ENCODE measurements at regions not wholly inside any gene's neighbourhood (a gene's known extent, or its start where the extent isn't known, plus 50 kb on each side); places are given as distances from the start of the nearest gene placed in this dataset.

GRCh38 chr15:98202256-98202655, 241.8 kb downstream of the ARRDC4 start:
- no peak for DNase-seq (ENCODE audit: low spot score)

DNA sequence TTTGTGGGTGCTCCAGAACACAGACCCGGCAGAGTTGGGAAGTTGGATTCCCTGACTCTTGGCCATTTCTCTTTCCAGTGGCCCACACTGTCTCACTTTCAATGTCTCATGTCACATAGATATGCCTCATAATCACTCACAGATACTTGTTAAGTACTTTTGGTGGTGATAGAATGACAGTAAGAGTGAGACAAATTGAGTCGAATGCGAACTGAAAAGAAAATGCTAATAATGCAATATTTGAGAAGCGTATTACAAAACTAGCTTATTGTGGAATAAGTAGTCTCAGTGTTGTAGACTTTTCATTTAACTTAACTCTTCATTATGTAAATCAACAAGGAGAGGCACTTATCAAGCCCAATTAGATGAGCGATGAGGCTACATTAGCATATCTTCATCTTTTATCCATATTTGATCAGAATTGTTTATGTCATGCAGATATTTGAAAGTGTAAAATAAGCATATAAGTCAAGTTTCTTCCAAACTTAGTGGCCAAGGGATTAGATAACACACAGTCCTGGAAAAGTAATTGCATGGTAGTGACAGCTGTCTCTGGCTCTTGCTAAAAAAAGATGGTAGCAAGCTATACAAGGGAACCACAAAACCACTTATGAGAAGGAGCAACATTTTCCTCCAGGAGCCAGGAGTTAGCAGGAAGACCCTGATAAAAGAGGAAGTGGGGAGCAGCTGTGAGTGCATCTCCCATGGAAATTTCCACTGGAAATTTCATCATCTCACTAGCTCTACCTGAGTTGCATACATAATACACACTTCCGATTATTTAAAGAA, 243.6 kb downstream of the ARRDC4 start:
- no peak for DNase-seq (ENCODE audit: low spot score)

- DNase-seq (ENCODE audit: low spot score): no peak
Observed at GRCh38 chr15:98207928-98208327, 247.4 kb downstream of the ARRDC4 start.

- no peak for DNase-seq (ENCODE audit: low spot score)
Observed at GRCh38 chr15:98213346-98213979, 253.0 kb downstream of the ARRDC4 start.

DNA sequence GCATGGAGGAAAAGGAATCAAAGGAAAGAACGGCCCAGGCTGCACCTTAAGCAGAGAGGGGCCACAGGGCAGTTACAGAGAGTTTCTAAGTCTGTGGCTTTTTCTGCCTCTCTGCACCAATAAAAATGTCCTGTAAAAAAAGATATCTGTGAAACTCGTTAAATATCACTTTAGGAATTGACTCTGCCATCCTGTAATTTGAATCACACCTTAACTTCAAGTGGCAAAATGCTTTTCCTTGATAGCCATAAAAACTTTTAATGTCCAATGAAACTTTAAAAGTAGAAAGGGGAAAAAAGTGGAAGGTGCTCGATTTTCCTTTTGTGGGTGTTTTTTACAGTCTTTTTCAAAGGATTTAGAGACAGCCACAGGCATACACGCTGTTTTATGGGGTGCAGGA, 255.7 kb downstream of the ARRDC4 start:
- no peak for DNase-seq (ENCODE audit: low spot score)

DNA sequence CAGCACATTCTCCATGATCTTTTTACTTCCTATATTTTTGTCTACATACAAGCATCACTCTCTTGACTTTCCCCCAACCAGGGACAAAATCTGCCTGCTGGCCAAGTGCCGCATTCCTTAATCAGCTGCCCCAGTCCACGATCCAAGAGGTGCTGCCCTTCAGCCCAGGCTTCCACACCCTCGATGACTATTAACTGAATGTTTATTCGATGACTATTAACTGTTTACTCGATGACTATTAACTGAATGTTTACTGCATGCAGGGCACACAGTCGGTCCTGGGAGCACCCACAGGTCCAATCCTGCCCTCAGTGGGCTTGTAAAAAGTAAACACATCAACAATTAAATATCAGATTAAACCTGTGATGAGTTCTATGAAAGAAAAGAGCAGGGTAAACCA, 256.9 kb downstream of the ARRDC4 start:
- DNase-seq (ENCODE audit: low spot score): no peak

- DNase-seq (ENCODE audit: low spot score): no peak
Observed at GRCh38 chr15:98221144-98221543, 260.6 kb downstream of the ARRDC4 start.

- DNase-seq (ENCODE audit: low spot score): no peak
Observed at GRCh38 chr15:98221577-98221976, 261.1 kb downstream of the ARRDC4 start.

DNA sequence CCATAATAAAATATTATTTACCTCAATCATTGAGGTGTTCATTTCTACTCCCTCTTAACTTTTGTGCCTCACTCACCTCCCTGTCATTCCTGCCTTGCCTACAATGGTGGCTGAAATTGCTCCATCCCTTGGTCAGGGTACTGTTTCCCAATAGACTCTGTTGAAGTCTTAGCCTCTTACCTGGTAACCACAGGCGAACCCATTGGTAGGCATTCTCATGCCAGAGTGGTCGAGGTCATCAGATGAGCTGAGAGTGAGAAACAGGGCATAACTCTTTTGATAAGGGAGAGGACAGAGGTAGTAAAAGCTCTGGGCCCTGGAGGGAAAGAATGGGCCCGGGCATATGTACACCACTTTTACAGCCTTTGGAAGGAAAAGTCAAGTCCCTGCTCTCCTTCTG, 265.6 kb downstream of the ARRDC4 start:
- no peak for DNase-seq (ENCODE audit: low spot score)

DNA sequence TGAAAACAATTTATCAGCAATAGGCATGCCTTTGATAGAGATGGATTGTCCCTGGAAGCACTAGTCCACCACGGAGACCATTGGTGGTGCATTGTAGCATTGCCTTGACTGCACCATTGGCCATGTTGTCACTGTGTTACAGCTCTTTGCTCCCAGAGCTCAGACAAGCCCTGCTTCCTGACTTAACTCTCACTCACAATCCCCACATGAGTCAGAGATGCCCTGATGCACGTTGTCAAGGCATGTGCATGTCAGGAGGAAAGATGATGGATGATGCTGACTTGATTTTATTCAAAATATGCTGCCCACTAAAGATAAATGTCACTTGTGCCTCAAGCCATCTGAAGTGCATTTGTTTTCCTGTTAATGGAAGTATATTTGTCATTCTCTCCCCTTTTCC, 266.1 kb downstream of the ARRDC4 start:
- DNase-seq (ENCODE audit: low spot score): no peak

DNA sequence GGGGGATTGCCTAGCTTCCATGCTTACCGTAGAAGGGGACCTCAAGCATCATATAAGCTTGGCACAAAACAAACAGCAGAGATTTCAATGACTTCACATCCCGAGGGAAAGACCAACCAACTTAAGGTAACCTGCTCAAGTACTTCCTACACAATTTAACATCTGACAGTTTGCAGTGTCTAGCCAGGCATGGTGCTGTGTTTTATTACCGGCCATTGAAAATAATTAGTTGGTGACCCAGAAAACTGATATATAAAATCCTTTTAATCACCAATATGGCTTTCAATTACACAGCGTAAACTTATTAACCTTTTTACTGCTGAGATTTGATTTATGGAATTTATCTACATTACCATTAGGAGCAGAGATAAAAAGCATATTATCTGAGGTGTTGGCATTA, 268.3 kb downstream of the ARRDC4 start:
- DNase-seq (ENCODE audit: low spot score): no peak

GRCh38 chr15:98230975-98231374, 270.5 kb downstream of the ARRDC4 start:
- no peak for DNase-seq (ENCODE audit: low spot score)

GRCh38 chr15:98231696-98232440, 271.4 kb downstream of the ARRDC4 start:
- no peak for DNase-seq (ENCODE audit: low spot score)

- no peak for DNase-seq (ENCODE audit: low spot score)
Observed at GRCh38 chr15:98232761-98233160, 272.3 kb downstream of the ARRDC4 start.

- no peak for DNase-seq (ENCODE audit: low spot score)
Observed at GRCh38 chr15:98233873-98234272, 273.4 kb downstream of the ARRDC4 start.

- no peak for DNase-seq (ENCODE audit: low spot score)
Observed at GRCh38 chr15:98240303-98240702, 279.8 kb downstream of the ARRDC4 start.

DNA sequence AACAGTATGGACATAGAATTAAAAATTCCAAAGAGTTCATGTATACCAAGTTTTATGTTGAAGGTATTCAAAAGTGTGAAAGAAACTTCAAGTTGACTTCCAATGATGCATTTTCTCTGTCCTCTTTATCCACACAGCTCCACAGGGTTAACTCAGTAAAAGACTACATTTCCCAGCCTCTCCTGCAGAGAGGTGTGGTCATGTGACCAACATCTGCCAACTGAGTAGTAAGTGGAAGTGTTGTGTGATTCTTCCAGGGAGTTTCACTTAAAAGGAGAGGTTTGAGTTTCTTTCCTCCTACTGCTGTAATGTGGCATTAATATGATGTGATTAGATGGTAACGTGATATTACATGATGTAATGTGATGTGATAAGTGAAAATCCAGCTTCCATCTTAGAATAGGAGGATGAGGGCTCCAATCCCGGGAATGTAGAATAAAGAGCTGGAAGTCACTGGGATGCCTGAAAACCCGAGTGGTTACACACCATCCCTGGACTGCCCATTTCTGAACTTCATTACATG, 280.6 kb downstream of the ARRDC4 start:
- no peak for DNase-seq (ENCODE audit: low spot score)

DNA sequence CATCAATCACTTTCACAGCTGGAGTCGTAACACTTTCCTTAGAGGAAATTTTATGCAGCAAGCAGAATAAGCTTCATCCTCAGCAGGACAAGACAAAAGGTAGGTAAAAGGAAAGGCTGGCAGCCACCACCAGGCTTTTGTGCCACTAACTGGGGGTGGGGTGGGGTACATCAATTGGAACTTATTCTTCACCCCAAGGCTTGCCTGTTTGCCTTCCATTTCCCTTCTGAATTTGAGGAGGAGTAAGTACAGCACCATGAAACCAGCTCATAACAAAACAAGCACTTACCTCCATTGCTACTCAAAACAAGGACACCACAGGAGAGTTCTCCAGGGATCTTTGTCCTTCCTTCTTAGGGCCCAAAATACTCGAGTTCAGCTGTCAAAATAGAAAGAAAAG, 296.8 kb downstream of the ARRDC4 start:
- no peak for DNase-seq (ENCODE audit: low spot score)

DNA sequence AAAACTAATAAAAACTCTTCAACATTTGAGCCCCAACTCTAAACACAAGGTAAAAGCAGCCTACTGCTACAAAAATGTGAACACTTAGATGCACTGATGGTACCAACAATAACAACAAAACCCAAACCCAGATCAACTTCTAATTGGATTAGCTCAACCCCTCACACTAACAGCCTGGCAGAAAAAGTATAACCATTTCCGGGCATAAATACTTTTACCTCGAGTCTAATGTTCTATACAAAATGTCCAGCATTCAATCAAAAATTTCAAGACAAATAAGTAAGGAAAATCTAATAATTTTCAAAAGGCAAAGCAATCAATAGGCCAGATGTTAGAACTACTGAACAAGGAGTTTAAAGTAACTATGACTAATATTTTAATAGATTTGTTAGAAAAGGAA, 303.3 kb downstream of the ARRDC4 start:
- no peak for DNase-seq (ENCODE audit: low spot score)

DNA sequence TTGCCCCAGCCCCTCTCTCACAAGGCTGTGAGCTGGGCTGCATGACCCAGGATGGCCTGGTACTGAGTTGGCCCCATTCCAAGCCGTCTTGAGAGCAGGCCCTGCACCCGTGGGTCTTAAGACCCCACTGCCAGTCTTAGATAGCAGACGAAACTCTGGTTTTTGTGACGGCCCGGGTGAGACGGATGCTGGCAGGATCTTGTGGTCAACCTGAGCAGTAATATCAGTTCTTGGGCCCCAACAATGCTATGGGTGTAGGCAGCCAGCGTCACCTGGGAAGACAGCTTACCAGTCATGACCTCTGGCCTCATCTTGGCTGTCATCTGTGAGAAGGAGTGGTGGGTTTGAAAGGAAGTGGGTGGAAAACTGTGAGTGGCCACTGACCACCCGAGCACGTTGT, 305.8 kb downstream of the ARRDC4 start:
- no peak for DNase-seq (ENCODE audit: low spot score)

DNA sequence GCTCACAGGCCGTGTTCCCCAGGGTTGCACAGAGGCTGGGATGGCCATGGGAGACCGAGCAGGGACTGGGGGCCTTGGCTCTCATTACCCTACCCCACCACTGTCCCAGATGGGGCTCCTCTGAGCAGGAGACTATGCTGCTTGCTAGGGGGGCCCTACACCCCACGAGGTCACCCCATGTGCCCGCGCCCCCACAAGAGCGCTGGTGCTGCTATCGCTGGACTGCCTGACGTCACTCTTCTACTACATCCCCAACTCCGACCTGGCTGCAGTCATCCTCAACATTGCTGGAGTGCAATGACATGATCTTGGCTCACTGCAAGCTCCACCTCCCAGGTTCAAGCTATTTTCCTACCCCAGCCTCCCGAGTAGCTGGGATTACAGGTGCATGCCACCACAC, 307.7 kb downstream of the ARRDC4 start:
- DNase-seq (ENCODE audit: low spot score): no peak

DNA sequence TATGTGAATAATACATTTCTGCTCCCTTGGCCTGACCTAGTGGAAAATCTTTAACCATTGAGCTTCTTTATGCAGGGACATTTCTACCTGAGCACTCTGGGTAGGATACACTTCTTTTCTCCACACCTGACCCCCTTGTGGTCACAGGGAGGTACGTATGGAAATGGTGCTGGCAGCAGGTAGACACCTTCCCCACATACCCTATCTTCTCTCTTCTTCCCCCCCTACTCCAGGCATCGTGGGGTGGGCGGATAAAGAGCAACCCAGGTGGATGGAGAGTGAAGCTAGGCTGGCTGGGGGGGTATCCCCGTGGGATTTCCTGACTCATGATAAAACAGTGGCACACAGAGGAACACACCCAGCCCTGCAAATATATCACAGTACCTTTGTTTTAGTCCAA, 312.1 kb downstream of the ARRDC4 start:
- DNase-seq (ENCODE audit: low spot score): no peak

GRCh38 chr15:98276018-98276417, 315.5 kb downstream of the ARRDC4 start:
- no peak for DNase-seq (ENCODE audit: low spot score)
